NCI-H446 treated with DMSO at 0.1 percent for 48 hours (cell line): ENCODE measurements at regions not wholly inside any gene's neighbourhood (a gene's known extent, or its start where the extent isn't known, plus 50 kb on each side); places are given as distances from the start of the nearest gene placed in this dataset.
"Not testable (repeated sequence)": the region's sequence is repeated elsewhere in the genome, so short reads cannot be mapped to it uniquely, and the experiment has no call there.

ENCODE experiments used
- DNase-seq: peaks from one replicate; lab custom pipeline; 2025; lab: John Stamatoyannopoulos, UW

DNA sequence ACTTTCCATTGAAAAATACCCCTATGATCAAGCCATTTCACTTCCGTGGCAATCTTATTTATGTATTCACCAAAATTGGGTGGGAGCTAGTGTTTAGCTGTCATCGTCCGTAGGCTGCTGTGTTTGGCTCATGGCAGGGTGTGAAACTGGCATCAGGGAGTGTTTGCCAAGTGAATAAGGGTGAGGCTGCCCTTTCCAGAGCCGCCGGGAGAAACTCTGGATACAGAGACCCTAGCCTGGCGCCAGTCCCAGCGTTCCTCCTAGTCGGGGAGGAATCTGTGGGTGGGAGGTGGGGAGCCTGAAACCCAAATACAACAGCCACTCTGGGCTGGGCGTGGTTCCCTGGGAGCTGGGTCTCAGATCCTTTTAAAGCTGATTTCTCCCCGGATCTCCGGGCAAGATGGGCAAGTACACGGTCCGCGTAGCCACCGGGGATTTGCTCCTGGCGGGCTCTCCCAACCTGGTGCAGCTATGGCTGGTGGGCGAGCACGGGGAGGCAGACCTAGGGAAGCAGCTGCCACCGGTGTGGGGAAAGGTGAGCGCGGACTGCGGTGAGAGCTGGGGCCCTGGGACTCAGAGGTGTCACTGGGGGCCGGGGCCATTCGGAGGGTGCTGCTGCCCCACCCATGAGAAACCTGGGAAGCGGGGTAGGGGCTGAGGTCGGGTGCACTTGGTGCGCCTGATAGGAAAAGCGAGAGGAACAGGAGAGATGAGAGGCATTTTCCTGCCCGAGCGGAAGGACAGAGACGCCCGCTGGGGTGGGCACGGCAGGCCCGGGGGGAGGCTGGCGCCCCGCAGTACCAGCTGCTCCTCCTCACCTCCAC is 62.1 kb upstream of the TEKT1 start:
- DNase-seq = no peak

DNA sequence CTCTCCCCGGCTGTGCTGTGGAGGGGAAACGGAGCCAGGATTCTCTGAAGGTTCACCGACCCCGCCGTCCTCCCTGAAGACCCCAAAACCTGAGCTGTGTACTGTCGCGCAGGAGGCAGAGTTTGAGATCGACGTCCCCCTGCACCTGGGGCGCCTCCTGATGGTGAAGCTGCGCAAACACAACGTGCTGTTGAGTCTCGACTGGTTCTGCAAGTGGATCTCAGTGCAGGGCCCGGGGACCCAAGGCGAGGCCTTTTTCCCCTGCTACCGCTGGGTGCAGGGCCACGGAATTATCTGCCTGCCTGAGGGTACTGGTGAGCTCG is 62.6 kb upstream of the TEKT1 start:
- no peak for DNase-seq

DNA sequence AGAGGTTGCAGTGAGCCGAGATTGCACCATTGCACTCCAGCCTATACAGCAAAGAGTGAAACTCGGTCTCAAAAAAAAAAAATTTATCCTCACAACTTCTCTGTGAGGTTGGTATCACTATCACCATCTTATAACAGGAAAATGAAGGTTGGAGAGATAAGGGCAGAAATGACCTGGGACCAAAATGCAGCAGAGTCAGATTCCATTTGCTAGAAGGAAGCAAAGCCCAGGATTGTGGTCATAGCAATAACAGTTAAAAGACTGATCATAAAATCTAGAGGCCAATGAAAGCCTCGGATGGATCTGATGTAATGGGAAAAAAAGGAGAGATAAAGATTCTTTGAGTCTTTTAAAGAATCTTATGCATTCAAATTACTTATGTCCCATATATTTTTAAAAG is 69.6 kb upstream of the TEKT1 start:
- no peak for DNase-seq

DNA sequence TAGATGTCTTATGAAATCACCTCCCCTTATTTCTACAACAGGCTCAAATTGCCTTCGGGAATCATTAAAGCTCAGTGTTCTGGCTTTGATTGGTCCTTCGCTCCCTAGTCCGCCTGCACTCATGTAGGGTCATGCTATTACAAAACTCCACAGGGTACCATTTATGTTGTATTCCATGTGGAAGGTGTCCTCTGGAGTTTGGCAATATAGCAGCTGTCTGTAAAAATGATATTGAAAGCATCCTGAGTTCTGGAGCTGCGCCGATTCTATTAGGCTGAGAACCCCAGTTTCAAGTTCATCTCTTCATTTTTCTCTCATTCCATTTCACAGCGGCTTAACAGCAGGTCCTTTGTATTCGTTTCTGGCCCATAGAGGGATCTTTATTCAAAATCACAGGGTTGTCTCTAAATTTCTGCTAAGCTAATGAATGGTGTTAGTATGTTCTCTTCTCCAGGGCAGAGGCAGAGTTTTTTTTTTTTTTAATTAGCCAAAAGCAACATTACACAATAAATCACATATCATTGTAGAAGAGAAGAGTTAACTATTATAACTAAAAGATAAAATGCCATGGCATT is 71.9 kb upstream of the TEKT1 start:
- no peak for DNase-seq

DNA sequence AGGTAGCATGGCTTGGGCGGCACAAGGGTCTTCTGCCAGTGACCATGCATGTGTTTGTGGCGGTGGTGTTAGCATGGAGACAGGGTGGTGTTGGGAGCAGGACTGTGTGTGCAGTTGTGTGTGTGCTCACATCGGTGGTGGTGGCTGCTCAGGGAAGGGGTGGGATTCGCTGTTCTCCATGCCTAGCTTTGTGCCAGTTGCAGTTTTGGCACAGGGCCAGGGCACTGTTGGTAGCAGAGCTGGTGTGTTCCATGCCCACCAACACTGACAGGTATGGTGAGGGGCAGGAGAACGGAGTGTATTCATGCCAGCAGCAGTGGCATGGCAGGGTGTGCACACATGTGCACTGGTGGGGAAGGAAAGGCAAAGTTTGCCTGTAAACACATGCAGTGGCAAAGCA is 77.3 kb upstream of the TEKT1 start:
- DNase-seq = no peak

DNA sequence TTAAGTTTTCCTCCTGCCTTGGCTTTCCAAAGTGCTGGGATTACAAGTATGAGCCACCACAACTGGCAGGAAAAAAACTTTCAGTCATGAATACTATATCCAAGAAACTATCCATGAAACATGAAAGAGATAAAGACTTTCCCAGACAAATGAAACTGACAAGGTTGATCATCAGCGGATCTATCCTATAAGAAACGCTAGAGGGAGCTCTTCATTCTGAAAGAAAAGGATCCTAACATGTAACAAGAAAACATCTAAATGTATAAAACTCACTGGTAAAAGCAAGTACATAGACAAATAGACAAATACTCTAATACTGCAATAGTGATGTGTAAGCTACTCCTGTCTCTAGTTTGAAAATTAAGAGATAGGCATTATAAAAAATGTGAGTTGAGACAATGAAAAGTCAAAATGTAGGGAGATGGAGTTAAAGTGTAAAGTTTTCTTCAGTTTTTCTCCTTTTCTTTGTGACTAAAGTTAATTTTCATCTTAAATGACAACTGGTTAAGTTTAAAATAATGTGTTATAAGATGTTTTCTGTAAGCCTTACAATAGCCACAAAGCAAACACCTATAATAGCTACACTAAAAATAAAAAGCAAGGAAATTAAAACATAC is 79.6 kb upstream of the TEKT1 start:
- DNase-seq = no peak

DNA sequence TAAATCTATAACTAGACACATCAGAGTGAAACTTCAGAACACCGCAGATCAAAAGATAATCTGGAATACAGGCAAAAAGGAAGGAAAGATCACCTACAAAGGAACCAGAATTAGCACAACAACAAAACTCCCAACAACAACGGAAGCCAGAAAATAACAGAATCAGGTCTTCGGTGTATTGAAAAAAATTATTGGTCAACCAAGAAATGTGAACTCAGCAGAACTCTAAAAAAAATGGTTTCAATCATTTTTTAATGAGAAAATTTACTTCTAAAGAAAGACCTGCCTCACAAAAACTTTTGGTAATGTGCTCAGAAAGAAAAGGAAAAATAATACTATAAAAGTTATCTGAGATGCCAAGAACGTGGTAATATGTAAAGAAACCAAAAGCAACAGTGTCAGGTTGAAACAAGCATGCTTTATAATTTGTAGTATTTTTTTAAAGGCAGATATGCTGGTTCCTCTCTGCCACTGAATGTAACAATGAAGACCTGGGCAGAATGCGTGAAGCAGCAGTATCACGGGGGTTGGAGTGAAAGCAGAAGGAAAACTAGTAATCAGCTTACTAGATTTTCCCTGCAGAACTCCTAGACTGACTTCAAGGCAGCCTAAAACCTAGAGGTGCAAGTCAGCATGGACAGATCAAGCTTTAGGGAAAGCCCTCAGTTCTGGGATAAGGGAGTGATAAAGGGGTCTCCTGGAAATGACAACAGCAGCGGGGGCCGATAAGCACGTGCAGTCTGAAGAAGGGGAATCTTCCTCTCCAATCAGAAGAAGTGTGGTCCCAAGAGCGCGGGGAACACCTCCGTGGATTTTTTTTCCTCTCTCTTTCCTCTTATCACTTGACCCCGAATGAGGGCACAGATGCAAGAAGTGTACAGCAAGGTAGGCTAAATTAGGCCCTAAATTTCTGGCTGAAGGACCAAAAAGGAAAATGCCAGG is 80.9 kb upstream of the TEKT1 start:
- DNase-seq = no peak

DNA sequence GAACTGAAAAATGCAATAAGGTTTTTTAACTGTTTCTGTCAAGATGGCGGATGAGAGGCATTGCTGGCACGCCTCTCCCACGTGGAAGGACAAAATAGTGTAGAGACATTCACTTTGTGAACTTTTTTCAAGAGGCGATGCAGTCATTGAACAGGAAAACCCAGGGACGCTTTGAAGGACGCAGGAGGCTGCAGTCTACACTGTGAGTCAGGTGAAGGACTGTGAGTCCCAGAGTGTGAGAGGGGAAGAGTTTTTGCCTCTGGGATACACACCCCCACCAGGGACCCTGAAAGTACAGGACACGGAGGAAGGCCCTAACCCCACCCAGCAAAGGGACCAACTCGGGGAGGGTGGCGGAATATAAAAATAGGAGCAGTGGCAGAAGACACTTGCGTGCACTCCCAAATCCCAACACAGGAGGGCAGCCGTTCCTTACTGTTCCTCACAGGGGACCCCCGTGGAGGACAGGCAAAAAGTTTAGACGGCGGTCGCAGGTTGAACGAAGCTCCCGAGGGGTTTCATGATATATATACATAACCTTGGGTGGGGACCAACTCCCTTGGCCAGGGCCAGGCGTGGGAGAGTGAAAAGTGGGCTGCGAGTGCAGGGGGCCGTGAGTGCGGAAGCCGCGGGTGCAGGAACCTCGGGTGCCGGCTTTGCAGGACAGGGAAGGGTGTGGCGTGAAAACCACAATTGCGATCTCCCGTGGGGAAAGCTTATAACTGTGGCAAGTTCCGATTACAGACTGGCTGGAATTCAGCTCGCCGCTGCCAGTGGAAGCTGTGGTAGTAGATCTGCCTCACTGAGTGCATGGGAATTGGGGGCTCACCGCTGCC is 82.0 kb upstream of the ALOX12 start:
- DNase-seq = peak; percentile 1

DNA sequence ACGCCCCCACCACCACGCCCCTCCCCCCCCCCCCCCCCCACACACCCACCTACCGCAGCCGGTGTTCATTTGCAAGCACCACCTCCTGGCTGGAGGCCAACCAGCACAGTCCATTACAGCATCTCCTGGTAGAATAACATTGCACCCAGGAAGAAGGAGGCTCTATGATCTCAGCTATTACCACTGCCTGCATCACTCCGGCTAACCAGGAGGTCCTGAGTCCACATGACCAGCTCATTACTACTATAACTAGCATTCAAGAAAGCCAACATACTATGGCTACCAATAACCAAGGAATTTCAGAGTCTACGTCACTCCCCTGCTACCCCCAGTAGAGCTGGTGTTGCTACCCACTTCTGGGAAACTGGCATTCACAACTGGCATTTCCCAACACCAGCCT is 81.1 kb upstream of the ALOX12 start:
- no peak for DNase-seq

DNA sequence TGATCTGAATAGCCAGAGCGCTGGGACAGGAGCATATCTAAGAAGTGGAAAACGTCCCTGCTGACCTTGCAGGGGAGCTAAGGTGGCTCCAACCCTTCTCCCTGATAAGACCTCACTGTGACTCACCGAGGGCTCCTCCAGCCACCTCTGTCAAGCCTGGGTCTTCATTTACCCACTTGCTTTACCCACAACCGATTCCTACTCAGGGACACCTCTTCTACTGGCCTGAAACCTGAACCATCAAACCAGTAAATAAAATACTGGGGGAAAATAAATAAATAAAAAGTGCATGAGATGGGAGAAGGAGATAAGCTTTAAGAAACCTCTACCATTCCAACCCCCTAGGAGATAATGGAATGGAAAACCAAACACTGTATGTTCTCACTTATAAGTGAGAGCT is 80.2 kb upstream of the ALOX12 start:
- DNase-seq = no peak

DNA sequence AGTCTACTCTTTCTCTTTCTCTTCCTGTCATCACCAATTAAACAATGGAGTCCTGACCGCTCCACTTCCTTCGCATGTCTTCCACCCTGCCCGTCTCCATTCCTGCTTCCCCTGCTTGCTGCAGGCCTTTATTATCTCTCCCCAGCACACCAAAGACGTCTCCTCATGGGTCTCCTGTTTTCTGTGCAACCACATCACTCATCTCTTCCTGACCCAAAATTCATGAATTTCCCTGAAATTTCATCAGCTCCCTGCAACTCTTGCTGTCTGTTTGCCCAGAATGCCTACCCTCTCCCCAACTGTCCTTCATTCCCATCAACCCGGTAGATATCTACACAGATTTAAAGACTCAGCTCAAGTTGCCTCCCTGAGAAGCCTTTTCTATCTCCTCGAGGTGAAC is 76.7 kb upstream of the ALOX12 start:
- no peak for DNase-seq

DNA sequence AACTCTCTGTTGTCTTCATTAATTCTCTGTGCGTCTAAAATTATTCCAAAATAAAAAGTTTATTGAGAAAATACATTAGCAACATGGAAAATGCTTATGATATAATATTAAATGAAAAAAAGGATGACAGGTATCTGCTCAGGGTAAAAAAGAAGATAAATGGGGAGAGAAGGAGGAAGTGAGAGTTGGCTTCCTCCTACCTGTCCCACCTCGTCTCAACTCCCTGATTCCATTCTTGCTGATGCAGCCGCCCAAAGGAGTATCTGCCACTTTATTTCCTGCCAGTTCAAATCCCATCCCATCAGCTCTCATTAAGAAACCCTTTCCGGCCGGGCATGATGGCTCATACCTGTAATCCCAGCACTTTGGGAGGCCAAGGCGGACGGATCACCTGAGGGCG is 72.5 kb upstream of the ALOX12 start:
- no peak for DNase-seq

DNA sequence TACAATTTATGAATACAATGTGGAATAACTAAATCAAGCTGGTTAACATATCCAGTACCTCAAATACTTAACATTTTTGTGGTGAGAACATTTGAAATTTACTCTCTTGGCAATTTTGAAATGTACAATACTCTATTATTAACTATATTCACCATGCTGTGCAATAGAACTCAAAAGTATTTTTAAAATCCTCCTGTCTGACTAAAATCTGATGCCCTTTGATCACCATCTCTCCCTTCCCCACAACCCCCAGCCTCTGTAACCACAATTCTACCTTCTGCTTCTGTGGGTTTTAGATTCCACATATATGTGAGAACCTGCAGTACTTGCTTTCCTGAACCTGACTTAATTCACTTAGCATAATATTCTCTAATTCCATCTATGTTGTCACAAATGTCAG is 71.6 kb upstream of the ALOX12 start:
- DNase-seq = no peak

DNA sequence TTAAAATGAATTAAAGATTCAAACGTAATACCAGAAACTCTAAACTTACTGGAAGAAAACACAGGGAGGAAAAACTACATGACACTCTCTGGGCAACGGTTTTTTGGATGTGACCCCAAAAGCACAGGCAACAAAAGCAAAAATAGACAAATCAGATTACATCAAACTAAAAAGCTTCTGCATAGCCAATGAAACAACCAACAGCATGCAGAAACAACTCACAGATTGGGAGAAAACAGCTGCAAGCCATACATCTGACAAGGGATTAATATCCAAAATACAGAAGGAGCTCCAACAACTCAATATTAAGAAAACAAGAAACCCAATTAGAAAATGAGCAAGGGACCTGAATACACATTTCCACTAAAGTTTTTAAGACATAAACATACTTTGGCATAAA is 69.2 kb upstream of the ALOX12 start:
- DNase-seq = no peak

DNA sequence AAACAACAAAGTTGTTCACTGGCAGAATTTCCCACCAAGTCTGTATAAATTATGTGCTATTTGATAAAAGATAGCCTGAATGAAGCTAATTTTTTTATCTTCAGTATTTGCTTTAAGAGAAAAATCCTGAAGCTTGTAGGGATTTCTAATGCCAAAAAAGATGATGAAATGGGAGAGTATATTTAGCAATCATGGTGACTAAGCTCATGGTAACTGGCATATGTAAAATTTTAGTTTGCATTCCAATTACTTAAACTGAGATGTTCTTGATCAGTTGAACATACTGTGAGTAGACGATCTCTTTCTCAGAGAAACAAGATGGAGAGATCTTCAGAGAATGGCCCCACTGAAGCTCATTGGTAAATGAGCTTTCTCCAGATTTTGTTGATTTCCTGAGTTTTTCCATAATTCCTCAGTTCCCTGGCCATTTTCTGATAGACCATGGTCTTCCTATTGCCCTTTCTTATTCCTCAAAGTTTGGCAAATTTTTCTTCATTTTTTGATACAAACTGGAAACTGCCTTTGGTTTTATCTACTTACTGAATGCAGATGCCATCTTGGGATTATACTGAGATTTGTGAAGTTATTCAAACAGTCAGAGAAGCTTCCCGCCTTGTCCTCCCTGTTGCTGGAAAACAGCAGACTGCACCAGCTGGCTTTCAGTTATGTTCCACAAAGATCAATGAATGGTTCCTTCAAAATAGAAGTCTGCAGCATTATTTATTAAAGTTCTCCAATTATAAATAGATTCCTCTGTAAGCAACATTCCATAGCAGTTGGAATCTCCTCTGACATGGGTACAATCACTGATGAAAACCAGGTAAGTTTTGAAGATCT is 68.3 kb upstream of the ALOX12 start:
- DNase-seq = no peak

DNA sequence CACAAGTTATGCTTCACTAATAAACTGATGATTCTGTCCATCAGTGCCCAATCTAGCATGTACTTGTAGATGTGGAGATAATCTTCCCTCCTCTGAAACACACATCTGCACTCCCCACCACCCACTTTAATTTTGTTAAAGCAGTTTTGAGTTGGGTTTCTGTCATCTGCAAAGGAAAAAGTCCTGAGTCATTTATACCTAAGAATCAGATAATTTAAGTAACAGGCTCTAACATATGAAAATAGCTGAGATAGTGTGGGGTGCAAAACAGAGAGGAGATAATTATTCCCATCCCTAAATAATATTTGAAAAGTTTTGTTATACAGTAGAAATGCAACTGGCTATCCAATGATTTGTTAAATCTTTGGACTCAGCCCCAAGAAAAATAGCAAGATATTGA is 67.7 kb upstream of the ALOX12 start:
- no peak for DNase-seq

DNA sequence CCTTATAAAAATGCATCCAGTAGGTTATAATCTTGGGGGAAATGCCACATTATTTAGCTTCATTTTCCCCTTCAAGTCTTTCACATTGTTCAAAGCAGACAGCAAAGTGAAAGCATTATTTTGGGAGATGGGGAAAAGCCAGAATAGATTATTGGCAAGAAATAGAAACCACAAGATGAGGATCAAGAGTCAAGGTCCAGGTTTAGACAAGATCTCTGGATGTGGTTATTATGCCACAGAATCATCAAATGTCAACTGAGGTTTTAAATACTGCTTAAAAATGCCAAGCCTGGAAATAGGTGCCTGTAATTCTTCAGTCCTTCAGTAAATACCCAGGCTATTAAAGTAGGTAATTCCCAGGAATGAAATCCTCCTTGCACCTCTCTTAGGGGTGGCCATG is 65.1 kb upstream of the ALOX12 start:
- no peak for DNase-seq

DNA sequence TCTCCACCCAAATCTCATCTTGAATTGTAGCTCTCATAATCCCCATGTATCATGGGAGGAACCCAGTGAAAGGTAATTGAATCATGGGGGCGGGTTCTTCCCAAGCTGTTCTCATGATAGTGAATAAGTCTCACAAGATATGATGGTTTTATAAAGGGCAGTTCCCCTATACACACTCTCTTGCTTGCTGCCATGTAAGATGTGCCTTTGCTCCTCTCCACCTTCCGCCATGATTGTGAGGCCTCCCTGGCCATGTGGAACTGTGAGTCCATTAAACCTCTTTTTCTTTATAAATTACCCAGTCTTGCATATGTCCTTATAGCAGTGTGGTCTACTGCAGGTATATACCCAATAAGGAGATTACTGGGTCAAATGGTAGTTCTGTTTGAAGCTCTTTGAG is 61.3 kb upstream of the ALOX12 start:
- not testable (repeated sequence) for DNase-seq

DNA sequence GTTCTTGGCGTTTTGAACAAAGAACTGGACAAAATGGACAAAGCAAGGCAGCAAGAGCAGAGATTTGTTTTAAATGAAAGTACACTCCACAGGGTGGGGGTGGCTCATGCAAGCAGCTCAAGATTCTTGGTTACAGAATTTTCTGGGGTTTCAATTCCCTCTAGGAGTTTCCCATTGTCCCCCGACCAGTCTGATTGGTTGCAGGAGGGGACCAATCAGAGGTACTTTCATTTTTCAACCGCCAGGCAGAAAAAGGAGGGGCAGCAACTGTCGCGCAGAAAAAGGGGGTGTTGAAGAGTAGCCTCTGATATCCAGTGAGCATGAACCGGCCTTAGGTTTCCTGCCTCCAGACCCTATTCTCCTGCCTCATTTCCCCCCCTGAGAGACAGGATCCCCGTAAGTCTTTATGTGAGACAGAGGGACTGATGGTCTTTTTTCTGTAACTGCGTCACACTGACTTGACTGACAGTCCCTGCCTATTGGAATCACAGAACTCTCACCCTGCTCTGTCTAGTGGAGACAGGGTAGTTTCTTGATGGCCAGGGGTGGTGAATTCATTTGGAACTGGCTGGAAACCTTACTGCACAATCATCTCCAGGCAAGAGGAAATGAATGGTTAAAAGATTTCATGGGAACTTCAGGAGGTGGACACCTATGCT is 59.4 kb upstream of the ALOX12 start:
- no peak for DNase-seq

DNA sequence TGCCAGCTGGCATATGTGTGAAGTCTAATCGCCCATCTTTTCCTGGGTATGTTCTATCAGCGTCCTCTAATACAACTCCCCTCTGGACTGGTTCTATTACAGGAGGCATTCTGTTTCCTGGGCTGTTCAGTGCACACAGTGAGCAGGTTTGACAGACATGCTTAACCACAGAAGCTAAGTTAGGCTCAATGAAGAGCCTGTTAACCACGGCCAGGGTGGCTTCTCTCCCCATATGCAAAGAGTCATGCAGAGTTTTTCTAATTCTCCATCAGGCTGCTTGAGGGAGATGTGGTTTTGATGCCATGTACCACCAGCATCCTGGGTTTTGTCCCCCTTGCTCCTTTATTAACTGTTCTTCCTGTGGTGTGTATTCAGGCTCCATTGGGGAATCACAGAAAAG is 57.2 kb upstream of the ALOX12 start:
- no peak for DNase-seq
